Suppressor macrophage (primary cell): ENCODE measurements at regions not wholly inside any gene's neighbourhood (a gene's known extent, or its start where the extent isn't known, plus 50 kb on each side); places are given as distances from the start of the nearest gene placed in this dataset.
A peak's percentile ranks its signal among the peaks of the same experiment; 100 is the strongest.
"Not testable (repeated sequence)": the region's sequence is repeated elsewhere in the genome, so short reads cannot be mapped to it uniquely, and the experiment has no call there.

Experiments used
- DNase-seq, 4 experiments: peaks; one replicate each; pipeline ENCODE4 v3.0.0-alpha.2; 2020 to 2022

DNA sequence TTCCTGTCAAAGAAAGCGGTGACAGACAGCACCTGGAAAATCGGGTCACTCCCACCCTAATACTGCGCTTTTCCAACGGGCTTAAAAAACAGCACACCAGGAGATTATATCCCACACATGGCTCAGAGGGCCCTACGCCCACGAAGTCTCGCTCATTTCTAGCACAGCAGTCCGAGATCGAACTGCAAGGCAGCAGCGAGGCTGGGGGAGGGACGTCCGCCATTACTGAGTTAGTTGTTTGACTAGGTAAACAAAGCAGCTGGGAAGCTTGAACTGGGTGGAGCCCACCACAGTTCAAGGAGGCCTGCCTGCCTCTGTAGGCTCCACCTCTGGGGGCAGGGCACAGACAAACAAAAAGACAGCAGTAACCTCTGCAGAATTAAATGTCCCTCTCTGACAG is 297.3 kb upstream of the STAC start:
- not testable (repeated sequence) for DNase-seq

GRCh38 chr3:36095238-36095637 is 285.1 kb upstream of the STAC start:
- DNase-seq = peak; percentile 10 to 49 (median 36)

- DNase-seq = no peak
Measured at GRCh38 chr3:36097209-36097608, 283.1 kb upstream of the STAC start.

- DNase-seq = no peak
Measured at GRCh38 chr3:36114353-36114752, 266.0 kb upstream of the STAC start.

GRCh38 chr3:36124118-36124796 is 256.0 kb upstream of the STAC start:
- DNase-seq = peak in 1 of 4 experiments; percentile 3

GRCh38 chr3:36132214-36132613 is 248.1 kb upstream of the STAC start:
- no peak for DNase-seq

GRCh38 chr3:36135863-36136262 is 244.4 kb upstream of the STAC start:
- no peak for DNase-seq

GRCh38 chr3:36142746-36143145 is 237.6 kb upstream of the STAC start:
- DNase-seq = no peak

GRCh38 chr3:36146404-36146803 is 233.9 kb upstream of the STAC start:
- no peak for DNase-seq

DNA sequence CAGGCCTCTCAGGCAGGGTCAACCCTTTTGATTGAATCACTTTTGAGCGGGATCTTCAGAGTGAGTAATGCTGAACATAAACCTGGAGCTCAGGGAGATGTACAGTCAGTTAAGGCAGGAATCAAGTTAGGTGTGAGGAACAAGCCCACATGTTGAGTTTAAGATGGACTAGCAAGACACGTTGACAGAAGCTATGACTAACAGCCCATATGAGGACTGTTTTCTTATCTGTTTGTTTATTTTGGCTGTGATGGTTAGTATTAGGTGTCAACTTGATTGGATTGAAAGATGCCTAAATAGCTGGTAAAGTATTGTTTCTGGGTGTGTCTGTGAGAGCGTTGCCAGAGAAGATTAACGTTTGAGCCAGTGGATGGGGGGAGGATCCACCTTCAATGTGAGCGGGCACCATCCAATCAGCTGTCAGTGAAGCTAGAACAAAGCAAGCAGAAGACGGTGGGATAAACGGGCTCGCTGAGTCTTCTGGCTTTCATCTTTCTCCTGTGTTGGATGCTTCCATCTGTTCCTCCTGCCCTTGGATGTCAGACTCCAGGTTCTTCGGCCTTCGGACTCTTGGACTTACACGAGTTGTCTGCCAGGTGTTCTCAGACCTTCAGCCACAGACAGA is 232.3 kb upstream of the STAC start:
- DNase-seq = no peak

GRCh38 chr3:36149447-36149865 is 230.8 kb upstream of the STAC start:
- no peak for DNase-seq

DNA sequence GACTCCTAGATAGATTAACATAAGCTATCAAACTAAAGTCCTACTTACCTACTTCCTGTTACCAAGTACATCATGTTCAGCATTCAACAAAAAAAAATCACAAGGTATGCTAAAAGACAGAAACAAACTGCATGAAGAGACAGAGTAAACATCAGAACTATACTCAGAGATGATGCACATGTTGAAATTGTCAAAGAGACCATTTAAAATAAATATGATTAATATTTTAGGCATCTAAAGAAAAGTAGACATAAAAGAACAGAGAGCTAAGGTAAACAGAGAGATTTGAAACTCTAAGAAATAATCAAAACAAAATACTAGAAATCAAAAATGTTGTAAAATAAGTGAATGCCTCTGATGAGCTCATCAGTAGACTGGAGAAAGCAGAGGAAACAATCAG is 224.8 kb upstream of the STAC start:
- no peak for DNase-seq

GRCh38 chr3:36164400-36164799 is 215.9 kb upstream of the STAC start:
- DNase-seq = no peak

GRCh38 chr3:36165509-36166290 is 214.6 kb upstream of the STAC start:
- DNase-seq = no peak

GRCh38 chr3:36166477-36166876 is 213.8 kb upstream of the STAC start:
- DNase-seq = no peak

DNA sequence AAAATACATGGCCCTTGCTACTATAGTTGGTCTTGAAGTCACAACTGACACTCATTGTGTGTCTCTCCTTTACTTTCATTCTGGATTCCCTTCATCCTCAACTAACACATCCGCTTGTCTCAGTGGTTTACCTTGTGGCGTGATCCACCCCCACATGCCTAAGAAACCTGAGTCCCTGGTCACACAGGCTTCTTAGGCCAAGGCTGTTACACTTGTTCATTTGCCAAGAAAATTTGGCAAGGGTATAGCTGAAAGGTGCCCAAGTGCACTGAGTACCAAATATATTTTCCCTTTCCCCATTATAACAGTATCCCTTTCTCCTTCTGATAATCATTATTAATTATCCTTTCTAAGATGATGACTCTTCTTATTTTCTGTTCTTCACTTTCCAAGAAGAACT is 207.6 kb upstream of the STAC start:
- DNase-seq = no peak

GRCh38 chr3:36175113-36175812 is 205.0 kb upstream of the STAC start:
- no peak for DNase-seq

GRCh38 chr3:36175916-36176461 is 204.3 kb upstream of the STAC start:
- DNase-seq = no peak

DNA sequence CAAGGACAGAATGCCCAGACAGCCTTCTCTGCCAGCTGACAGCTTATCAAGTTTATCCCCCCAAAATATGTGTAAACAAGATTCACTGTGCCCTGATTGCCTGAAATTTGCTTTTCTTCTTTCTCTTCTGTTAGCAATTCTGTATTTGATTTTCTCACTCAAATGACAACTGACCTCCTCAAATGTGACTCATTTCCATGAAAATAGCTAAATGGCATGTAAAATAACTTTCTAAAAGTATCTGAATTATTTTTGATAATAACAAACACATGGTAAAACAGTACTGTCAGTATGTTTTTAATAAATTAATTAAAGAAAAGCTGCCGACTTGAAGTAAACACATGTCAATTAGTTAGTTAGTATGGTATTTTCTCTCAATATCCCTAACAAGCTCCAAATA is 202.3 kb upstream of the STAC start:
- no peak for DNase-seq

DNA sequence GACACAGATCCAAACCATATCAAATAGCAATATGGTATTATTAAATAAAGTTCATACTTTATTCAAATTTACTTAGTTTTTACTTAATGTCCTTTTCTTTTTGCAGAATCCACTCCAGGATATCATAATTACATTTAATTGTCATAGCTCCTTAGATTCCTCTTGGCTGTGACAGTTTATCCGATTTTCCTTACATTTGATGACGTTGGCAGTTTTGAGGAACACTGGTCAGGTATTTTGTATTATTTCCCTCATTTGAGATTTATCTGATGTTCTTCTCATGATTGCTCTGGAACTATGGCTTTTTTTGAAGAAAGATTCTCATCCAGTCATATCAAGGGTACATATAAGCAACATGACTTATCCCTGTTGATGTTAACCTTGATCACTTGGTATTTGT is 198.3 kb upstream of the STAC start:
- DNase-seq = no peak

GRCh38 chr3:36187197-36187596 is 193.1 kb upstream of the STAC start:
- not testable (repeated sequence) for DNase-seq

- DNase-seq = no peak
Measured at GRCh38 chr3:36192901-36193300, 187.4 kb upstream of the STAC start.

DNA sequence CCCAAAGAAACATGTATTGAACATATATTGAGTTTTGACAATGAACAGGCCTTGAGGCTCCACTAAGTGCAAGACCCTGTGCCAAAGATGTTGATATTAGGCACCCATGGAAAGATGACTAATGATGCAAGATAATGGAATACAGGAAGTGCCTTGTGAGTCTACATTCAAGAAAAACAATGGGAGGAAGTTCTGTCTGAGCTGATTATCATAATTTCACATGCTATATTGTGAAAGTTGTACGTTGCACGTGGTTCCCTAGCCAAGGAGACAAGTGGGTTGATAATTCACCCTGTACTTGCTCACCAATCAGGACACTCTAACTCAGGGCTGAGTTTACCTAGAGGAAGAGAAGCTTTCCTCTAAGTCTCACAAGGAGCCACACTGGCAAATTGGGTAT is 186.9 kb upstream of the STAC start:
- DNase-seq = peak in 2 of 4 experiments; percentile 3 to 19
